ENCODE measurements at regions not wholly inside any gene's neighbourhood (a gene's known extent, or its start where the extent isn't known, plus 50 kb on each side); places are given as distances from the start of the nearest gene placed in this dataset.

- TF ChIP-seq CTCF (IDR thresholded peaks at IDR 0.05) (peak; percentile 51 to 69 (median 62)), POLR2A (IDR thresholded peaks at IDR 0.05) (no peak)
These were observed 238.4 kb upstream of the MDFIC2 start for GRCh38 chr3:70550723-70551319.

Measured in uterus (tissue), 2 donors.